GM23338 (cell line): ENCODE measurements at regions not wholly inside any gene's neighbourhood (a gene's known extent, or its start where the extent isn't known, plus 50 kb on each side); places are given as distances from the start of the nearest gene placed in this dataset.

Experiments
- ATAC-seq: fragments of 200-7000 bp; cut with Tn5 transposase; 3 replicates; pipeline ENCODE4 v1.9.1; 2020
- DNase-seq: peaks from one replicate; pipeline ENCODE4 v3.0.0-alpha.2; 2015; ENCODE audit warnings: low spot score
- H2AFZ ChIP-seq: fragments of 200-600 bp; sonication (generic); 2 replicates; pipeline ENCODE4 v1.8.0; 2016; ENCODE audit warnings: antibody characterized with exemption, mild to moderate bottlenecking, moderate library complexity
- H3F3A ChIP-seq: fragments of 200-600 bp; sonication (generic); replicated peaks from 2 replicates; pipeline ENCODE4 v1.8.0; 2017; ENCODE audit warnings: antibody characterized with exemption, mixed run types, low read depth
- H3K27ac ChIP-seq: fragments of 200-600 bp; sonication (generic); 2 replicates; pipeline ENCODE4 v1.6.1; 2016; ENCODE audit warnings: low read depth
- H3K27me3 ChIP-seq: fragments of 200-600 bp; sonication (generic); 2 replicates; pipeline ENCODE4 v1.8.0; 2016; ENCODE audit warnings: mild to moderate bottlenecking, mixed run types, moderate library complexity; ENCODE audit not compliant: insufficient read depth
- H3K36me3 ChIP-seq: fragments of 200-600 bp; sonication (generic); 2 replicates; pipeline ENCODE4 v1.8.0; 2016; ENCODE audit warnings: mild to moderate bottlenecking; ENCODE audit not compliant: insufficient read depth
- H3K4me1 ChIP-seq: fragments of 200-600 bp; sonication (generic); 2 replicates; pipeline ENCODE4 v1.8.0; 2016; ENCODE audit warnings: mild to moderate bottlenecking, moderate library complexity; ENCODE audit not compliant: insufficient read depth
- H3K4me2 ChIP-seq: fragments of 200-600 bp; sonication (generic); 2 replicates; pipeline ENCODE4 v1.7.1; 2017; ENCODE audit warnings: mixed run types
- H3K4me3 ChIP-seq: fragments of 200-600 bp; sonication (generic); 2 replicates; pipeline ENCODE4 v1.6.1; 2016; ENCODE audit warnings: mixed run types
- H3K79me2 ChIP-seq: fragments of 200-600 bp; sonication (generic); replicated peaks from 2 replicates; pipeline ENCODE4 v1.8.0; 2017; ENCODE audit warnings: mild to moderate bottlenecking; ENCODE audit not compliant: insufficient read depth
- H3K9me2 ChIP-seq: fragments of 200-600 bp; sonication (generic); 2 replicates; pipeline ENCODE4 v1.8.0; 2017; ENCODE audit not compliant: insufficient read depth
- H4K20me1 ChIP-seq: fragments of 200-600 bp; sonication (generic); replicated peaks from 2 replicates; pipeline ENCODE4 v1.8.0; 2017; ENCODE audit warnings: mild to moderate bottlenecking; ENCODE audit not compliant: insufficient read depth
- H3K27ac Mint-ChIP-seq: 2 replicates; pipeline ENCODE4 v1.8.0; 2020; ENCODE audit warnings: inconsistent platforms, mild to moderate bottlenecking, moderate library complexity, mixed read lengths
- H3K27me3 Mint-ChIP-seq: 3 replicates; pipeline ENCODE4 v1.8.0; 2022; ENCODE audit warnings: low read depth, mild to moderate bottlenecking, moderate library complexity, mixed read lengths, inconsistent platforms; ENCODE audit not compliant: insufficient read depth, poor library complexity
- H3K36me3 Mint-ChIP-seq: 3 replicates; pipeline ENCODE4 v1.8.0; 2021; ENCODE audit warnings: low read depth, mild to moderate bottlenecking, inconsistent platforms, moderate library complexity, mixed read lengths
- H3K4me1 Mint-ChIP-seq: 3 replicates; pipeline ENCODE4 v1.8.0; 2020; ENCODE audit warnings: mild to moderate bottlenecking, inconsistent platforms, mixed read lengths
- H3K4me3 Mint-ChIP-seq: 3 replicates; pipeline ENCODE4 v1.8.0; 2021; ENCODE audit warnings: moderate library complexity, mild to moderate bottlenecking, inconsistent platforms, mixed read lengths
- H3K9me3 Mint-ChIP-seq: 3 replicates; pipeline ENCODE4 v1.8.0; 2020; ENCODE audit warnings: moderate library complexity, mild to moderate bottlenecking, inconsistent platforms, mixed read lengths
- CREB1 ChIP-seq: fragments of 250-450 bp; sonication (Bioruptor Pico); IDR thresholded peaks from 2 replicates; pipeline ENCODE4 v1.5.0; 2020; ENCODE audit warnings: low read depth, mild to moderate bottlenecking, moderate library complexity
- EZH2 ChIP-seq: fragments of 200-600 bp; sonication (generic); IDR thresholded peaks from one replicate; pipeline ENCODE4 v1.8.0; 2017; ENCODE audit warnings: antibody characterized with exemption, mild to moderate bottlenecking, low read depth; ENCODE audit not compliant: unreplicated experiment
- EZH2phosphoT487 ChIP-seq: fragments of 200-600 bp; sonication (generic); IDR thresholded peaks from one replicate; pipeline ENCODE4 v1.8.1; 2018; ENCODE audit warnings: antibody characterized with exemption; ENCODE audit not compliant: unreplicated experiment
- JUNB ChIP-seq: IDR thresholded peaks from one replicate; pipeline ENCODE4 v1.6.1; 2016; ENCODE audit warnings: antibody characterized with exemption; ENCODE audit not compliant: unreplicated experiment
- NANOG ChIP-seq: IDR thresholded peaks from 2 replicates; pipeline ENCODE4 v1.6.1; 2016; ENCODE audit warnings: antibody characterized with exemption, borderline replicate concordance
- POLR2AphosphoS5 ChIP-seq: IDR thresholded peaks from 2 replicates; pipeline ENCODE4 v1.6.1; 2016; ENCODE audit warnings: antibody characterized with exemption, low read depth
- STAT1 ChIP-seq: IDR thresholded peaks from one replicate; pipeline ENCODE4 v1.6.1; 2016; ENCODE audit warnings: antibody characterized with exemption; ENCODE audit not compliant: unreplicated experiment
- ZNF114 ChIP-seq: fragments of 250-450 bp; sonication (Bioruptor Pico); IDR thresholded peaks from 2 replicates; pipeline ENCODE4 v1.5.0; 2020; ENCODE audit warnings: mild to moderate bottlenecking, moderate library complexity
- ZNF331 ChIP-seq: fragments of 250-450 bp; sonication (Bioruptor Pico); IDR thresholded peaks from 2 replicates; pipeline ENCODE4 v1.5.0; 2020; ENCODE audit warnings: low read depth, mild to moderate bottlenecking, moderate library complexity
- TF ChIP-seq, protein P1 (sequence below), 2 experiments: fragments of 200-600 bp in 1 of 2; sonication (generic) in 1 of 2; conservative IDR thresholded peaks; 2 replicates each; pipeline versions ENCODE4 v1.5.1 to v1.6.1; 2016 to 2017; ENCODE audit warnings: antibody characterized with exemption in 2 of 2, low read depth in 2 of 2, mild to moderate bottlenecking in 2 of 2, moderate library complexity in 1 of 2
- TF ChIP-seq, protein P2 (sequence below): IDR thresholded peaks from 2 replicates; pipeline ENCODE4 v1.6.1; 2016; ENCODE audit warnings: antibody characterized with exemption
- TF ChIP-seq, protein P3 (sequence below): IDR thresholded peaks from one replicate; pipeline ENCODE4 v1.6.1; 2018; ENCODE audit warnings: antibody characterized with exemption; ENCODE audit not compliant: unreplicated experiment

DNA sequence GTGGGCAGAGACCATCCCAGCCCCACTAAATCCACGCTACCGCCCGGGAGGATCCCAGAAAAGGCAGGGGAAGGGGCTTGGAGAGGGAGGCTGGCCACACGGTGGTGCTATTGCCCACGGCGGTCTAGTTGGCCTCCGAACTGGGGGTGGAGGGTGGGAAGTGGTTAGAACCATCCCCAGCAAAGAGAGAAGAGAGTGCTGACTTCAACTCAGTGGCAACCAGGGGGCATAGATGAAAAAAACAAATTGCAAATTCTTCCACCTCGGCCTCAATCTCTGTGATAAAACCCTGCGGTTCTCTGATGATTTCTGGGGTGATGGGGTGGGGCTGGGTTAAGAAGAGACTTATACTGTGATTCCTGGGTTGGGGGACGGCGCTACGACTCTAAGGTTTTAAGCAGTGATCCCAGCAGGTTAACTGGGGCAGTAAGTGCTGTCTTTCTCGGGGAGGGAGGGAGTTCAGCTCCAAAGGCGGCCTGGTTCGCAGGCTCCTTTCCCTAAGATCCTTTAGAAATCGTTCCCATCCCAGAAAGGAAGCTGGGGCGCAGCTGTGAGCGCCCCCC is 154.5 kb upstream of the LYZL2 start:
- Mint-ChIP-seq H3K4me3 (peak overlapping the region; percentile 85), H3K9me3 (no peaks in the 10 kb centered on the region; the same call in 2 of the 3 replicates), H3K4me1 (peaks cover 9% of the 10 kb centered on the region), H3K27ac (peak overlapping the region; percentile 81), H3K36me3 (no peaks in the 10 kb centered on the region; the same call in 2 of the 3 replicates), H3K27me3 (peaks cover 13% of the 10 kb centered on the region)
- H3K79me2 ChIP-seq = no peaks in the 10 kb centered on the region
- H4K20me1 ChIP-seq = no peaks in the 10 kb centered on the region
- no peaks in the 10 kb centered on the region for H3K9me2 ChIP-seq
- H3K36me3 ChIP-seq = no peaks in the 10 kb centered on the region; the same call in 1 of the 2 replicates
- H3K4me1 ChIP-seq = peaks cover 7% of the 10 kb centered on the region
- H3K4me3 ChIP-seq = peak overlapping the region; percentile 76
- 0 out of 2 replicates have a peak overlapping the region, but pooled peaks have one; percentile 84 for H2AFZ ChIP-seq
- peaks cover 3% of the 10 kb centered on the region; the same call in 1 of the 2 replicates for H3F3A ChIP-seq
- TF ChIP-seq NANOG (no peak), EZH2phosphoT487 (no peak), JUNB (no peak), POLR2AphosphoS5 (no peak)
- TF ChIP-seq, protein P1, sequence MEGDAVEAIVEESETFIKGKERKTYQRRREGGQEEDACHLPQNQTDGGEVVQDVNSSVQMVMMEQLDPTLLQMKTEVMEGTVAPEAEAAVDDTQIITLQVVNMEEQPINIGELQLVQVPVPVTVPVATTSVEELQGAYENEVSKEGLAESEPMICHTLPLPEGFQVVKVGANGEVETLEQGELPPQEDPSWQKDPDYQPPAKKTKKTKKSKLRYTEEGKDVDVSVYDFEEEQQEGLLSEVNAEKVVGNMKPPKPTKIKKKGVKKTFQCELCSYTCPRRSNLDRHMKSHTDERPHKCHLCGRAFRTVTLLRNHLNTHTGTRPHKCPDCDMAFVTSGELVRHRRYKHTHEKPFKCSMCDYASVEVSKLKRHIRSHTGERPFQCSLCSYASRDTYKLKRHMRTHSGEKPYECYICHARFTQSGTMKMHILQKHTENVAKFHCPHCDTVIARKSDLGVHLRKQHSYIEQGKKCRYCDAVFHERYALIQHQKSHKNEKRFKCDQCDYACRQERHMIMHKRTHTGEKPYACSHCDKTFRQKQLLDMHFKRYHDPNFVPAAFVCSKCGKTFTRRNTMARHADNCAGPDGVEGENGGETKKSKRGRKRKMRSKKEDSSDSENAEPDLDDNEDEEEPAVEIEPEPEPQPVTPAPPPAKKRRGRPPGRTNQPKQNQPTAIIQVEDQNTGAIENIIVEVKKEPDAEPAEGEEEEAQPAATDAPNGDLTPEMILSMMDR (conservative IDR thresholded peaks at IDR 0.05; ENCODE audit: low read depth in 2 of 2) = peak; percentile 87 to 93
- ATAC-seq = peak; percentile 63
- peak overlapping the region; percentile 86; the same call in 1 of the 2 replicates for H3K27ac ChIP-seq
- peak; percentile 93 for DNase-seq
- peak overlapping the region; percentile 93 for H3K4me2 ChIP-seq
- peaks cover 13% of the 10 kb centered on the region for H3K27me3 ChIP-seq

DNA sequence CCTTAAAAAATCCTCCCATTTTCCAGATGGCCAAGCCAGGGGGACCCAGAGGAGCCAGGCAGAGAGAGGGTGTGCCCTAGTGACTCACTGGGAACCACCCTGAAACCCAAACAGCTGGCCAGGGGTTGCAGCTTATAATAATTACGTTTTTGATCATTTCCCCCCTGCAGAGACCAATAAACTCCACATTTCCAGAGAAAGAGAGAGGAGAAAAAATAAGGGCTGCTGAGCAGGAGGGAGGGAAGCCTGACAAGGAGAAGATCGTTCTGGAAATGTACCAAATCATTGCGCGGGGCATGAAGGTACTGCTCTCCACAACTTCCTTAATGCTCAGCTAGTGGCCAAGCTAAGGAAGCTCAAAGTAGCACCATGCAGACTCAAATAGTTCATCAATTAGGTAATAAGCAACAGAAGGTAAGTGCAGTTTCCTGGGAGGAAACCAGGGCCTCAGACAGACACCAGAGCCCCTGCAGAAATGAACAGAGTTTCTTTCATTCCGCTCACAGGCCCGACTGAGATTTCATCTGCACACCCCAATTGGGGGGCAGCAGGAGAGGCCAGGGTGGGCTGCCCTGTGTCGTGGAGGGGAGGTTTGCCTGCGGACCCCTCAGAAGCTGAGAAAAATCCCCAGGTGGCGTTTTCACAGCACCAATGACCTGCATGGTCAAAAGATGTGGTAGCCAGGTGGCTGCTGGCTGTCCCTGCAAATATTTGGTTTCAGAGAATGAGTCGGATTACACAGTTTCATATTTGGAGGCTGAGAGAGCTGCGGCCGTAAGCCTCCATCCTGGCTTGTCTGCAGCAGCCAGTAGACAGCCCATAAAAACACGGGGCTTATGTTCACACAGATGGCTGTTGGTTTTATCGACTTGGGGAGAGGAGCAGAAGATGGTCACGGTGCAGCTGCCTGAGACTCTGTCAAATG is 153.2 kb upstream of the LYZL2 start:
- H3K4me1 Mint-ChIP-seq = peaks cover 9% of the 10 kb centered on the region
- H3K27me3 Mint-ChIP-seq = peaks cover 11% of the 10 kb centered on the region
- H3K36me3 Mint-ChIP-seq = no peaks in the 10 kb centered on the region; the same call in 2 of the 3 replicates
- no peak for ATAC-seq
- H3K9me3 Mint-ChIP-seq = no peaks in the 10 kb centered on the region; the same call in 2 of the 3 replicates
- peaks cover 3% of the 10 kb centered on the region; the same call in 1 of the 2 replicates for H3F3A ChIP-seq
- peaks cover 7% of the 10 kb centered on the region for H3K4me1 ChIP-seq
- H3K4me3 Mint-ChIP-seq = no peak overlapping the region
- TF ChIP-seq POLR2AphosphoS5 = no peak
- TF ChIP-seq, protein P2, sequence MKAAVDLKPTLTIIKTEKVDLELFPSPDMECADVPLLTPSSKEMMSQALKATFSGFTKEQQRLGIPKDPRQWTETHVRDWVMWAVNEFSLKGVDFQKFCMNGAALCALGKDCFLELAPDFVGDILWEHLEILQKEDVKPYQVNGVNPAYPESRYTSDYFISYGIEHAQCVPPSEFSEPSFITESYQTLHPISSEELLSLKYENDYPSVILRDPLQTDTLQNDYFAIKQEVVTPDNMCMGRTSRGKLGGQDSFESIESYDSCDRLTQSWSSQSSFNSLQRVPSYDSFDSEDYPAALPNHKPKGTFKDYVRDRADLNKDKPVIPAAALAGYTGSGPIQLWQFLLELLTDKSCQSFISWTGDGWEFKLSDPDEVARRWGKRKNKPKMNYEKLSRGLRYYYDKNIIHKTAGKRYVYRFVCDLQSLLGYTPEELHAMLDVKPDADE = no peak
- no peak for TF ChIP-seq ZNF331 (CRISPR knock-in tag)
- TF ChIP-seq JUNB = no peak
- TF ChIP-seq CREB1 (CRISPR knock-in tag) = no peak
- TF ChIP-seq NANOG = no peak
- TF ChIP-seq EZH2phosphoT487 = no peak
- no peak for TF ChIP-seq STAT1
- no peak for TF ChIP-seq EZH2
- TF ChIP-seq, protein P1 (conservative IDR thresholded peaks at IDR 0.05; ENCODE audit: low read depth in 2 of 2) = no peak
- no peak for TF ChIP-seq ZNF114 (CRISPR knock-in tag)
- TF ChIP-seq, protein P3, sequence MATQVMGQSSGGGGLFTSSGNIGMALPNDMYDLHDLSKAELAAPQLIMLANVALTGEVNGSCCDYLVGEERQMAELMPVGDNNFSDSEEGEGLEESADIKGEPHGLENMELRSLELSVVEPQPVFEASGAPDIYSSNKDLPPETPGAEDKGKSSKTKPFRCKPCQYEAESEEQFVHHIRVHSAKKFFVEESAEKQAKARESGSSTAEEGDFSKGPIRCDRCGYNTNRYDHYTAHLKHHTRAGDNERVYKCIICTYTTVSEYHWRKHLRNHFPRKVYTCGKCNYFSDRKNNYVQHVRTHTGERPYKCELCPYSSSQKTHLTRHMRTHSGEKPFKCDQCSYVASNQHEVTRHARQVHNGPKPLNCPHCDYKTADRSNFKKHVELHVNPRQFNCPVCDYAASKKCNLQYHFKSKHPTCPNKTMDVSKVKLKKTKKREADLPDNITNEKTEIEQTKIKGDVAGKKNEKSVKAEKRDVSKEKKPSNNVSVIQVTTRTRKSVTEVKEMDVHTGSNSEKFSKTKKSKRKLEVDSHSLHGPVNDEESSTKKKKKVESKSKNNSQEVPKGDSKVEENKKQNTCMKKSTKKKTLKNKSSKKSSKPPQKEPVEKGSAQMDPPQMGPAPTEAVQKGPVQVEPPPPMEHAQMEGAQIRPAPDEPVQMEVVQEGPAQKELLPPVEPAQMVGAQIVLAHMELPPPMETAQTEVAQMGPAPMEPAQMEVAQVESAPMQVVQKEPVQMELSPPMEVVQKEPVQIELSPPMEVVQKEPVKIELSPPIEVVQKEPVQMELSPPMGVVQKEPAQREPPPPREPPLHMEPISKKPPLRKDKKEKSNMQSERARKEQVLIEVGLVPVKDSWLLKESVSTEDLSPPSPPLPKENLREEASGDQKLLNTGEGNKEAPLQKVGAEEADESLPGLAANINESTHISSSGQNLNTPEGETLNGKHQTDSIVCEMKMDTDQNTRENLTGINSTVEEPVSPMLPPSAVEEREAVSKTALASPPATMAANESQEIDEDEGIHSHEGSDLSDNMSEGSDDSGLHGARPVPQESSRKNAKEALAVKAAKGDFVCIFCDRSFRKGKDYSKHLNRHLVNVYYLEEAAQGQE = no peak
- H3K4me3 ChIP-seq = no peak overlapping the region
- H3K36me3 ChIP-seq = no peaks in the 10 kb centered on the region; the same call in 1 of the 2 replicates
- H4K20me1 ChIP-seq = no peaks in the 10 kb centered on the region
- no peak overlapping the region for H3K4me2 ChIP-seq
- no peak for DNase-seq
- H3K79me2 ChIP-seq = no peaks in the 10 kb centered on the region
- H3K27ac Mint-ChIP-seq = no peak overlapping the region
- H3K27me3 ChIP-seq = peaks cover 13% of the 10 kb centered on the region
- H3K27ac ChIP-seq = no peak overlapping the region
- no peak overlapping the region for H2AFZ ChIP-seq
- H3K9me2 ChIP-seq = no peaks in the 10 kb centered on the region
